DOHH2 (cell line): ENCODE measurements at regions not wholly inside any gene's neighbourhood (a gene's known extent, or its start where the extent isn't known, plus 50 kb on each side); places are given as distances from the start of the nearest gene placed in this dataset.
"Not testable (repeated sequence)": the region's sequence is repeated elsewhere in the genome, so short reads cannot be mapped to it uniquely, and the experiment has no call there.

ENCODE experiments used
- CTCF ChIP-seq: fragments of 200-600 bp; sonication (generic); IDR thresholded peaks from one replicate; pipeline ENCODE4 v1.5.1; 2014; ENCODE audit warnings: antibody characterized with exemption, mild to moderate bottlenecking, low read depth, low read length; ENCODE audit not compliant: poor library complexity, severe bottlenecking
- EZH2phosphoT487 ChIP-seq: fragments of 200-600 bp; sonication (generic); IDR thresholded peaks from 2 replicates; pipeline ENCODE4 v1.6.1; 2017; ENCODE audit warnings: borderline replicate concordance, mild to moderate bottlenecking, antibody characterized with exemption, low read length, moderate library complexity, mixed read lengths

- TF ChIP-seq CTCF, EZH2phosphoT487: not testable (repeated sequence)
Measured at GRCh38 chr11:71639520-71639849, 56.8 kb upstream of the KRTAP5-11 start.
